Ovary (tissue), 1 donor: ENCODE measurements at regions not wholly inside any gene's neighbourhood (a gene's known extent, or its start where the extent isn't known, plus 50 kb on each side); places are given as distances from the start of the nearest gene placed in this dataset.

ENCODE experiments used
- EP300 ChIP-seq: sonication (generic); formaldehyde crosslinking; IDR thresholded peaks from one replicate; pipeline ENCODE4 v1.6.1; 2017; ENCODE audit warnings: antibody characterized with exemption
- POLR2A ChIP-seq: fragments of 450-650 bp; IDR thresholded peaks from one replicate; pipeline ENCODE4 v1.6.1; 2017; ENCODE audit warnings: antibody characterized with exemption, mild to moderate bottlenecking, moderate library complexity

GRCh38 chr7:97407106-97407505 is 289.6 kb downstream of the SDHAF3 start:
- TF ChIP-seq POLR2A (no peak), EP300 (no peak)
